MM.1S (cell line): ENCODE measurements at regions not wholly inside any gene's neighbourhood (a gene's known extent, or its start where the extent isn't known, plus 50 kb on each side); places are given as distances from the start of the nearest gene placed in this dataset.

ENCODE experiments used
- EZH2 ChIP-seq: fragments of 300-600 bp; sonication (generic); optimal IDR thresholded peaks from 2 replicates; pipeline ENCODE3; 2017; ENCODE audit warnings: low read depth, mild to moderate bottlenecking, antibody characterized with exemption, low read length, mixed read lengths
- TF ChIP-seq, protein P1 (sequence below): fragments of 300-600 bp; sonication (generic); IDR thresholded peaks from 2 replicates; pipeline ENCODE4 v1.5.1; 2016; ENCODE audit warnings: antibody characterized with exemption, low read length, mixed read lengths

- TF ChIP-seq, protein P1, sequence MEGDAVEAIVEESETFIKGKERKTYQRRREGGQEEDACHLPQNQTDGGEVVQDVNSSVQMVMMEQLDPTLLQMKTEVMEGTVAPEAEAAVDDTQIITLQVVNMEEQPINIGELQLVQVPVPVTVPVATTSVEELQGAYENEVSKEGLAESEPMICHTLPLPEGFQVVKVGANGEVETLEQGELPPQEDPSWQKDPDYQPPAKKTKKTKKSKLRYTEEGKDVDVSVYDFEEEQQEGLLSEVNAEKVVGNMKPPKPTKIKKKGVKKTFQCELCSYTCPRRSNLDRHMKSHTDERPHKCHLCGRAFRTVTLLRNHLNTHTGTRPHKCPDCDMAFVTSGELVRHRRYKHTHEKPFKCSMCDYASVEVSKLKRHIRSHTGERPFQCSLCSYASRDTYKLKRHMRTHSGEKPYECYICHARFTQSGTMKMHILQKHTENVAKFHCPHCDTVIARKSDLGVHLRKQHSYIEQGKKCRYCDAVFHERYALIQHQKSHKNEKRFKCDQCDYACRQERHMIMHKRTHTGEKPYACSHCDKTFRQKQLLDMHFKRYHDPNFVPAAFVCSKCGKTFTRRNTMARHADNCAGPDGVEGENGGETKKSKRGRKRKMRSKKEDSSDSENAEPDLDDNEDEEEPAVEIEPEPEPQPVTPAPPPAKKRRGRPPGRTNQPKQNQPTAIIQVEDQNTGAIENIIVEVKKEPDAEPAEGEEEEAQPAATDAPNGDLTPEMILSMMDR = no peak
- TF ChIP-seq EZH2 = no peak
Observed at GRCh38 chr14:105927096-105928060, 401.0 kb downstream of the TMEM121 start.
